ENCODE measurements at regions not wholly inside any gene's neighbourhood (a gene's known extent, or its start where the extent isn't known, plus 50 kb on each side); places are given as distances from the start of the nearest gene placed in this dataset.

DNA sequence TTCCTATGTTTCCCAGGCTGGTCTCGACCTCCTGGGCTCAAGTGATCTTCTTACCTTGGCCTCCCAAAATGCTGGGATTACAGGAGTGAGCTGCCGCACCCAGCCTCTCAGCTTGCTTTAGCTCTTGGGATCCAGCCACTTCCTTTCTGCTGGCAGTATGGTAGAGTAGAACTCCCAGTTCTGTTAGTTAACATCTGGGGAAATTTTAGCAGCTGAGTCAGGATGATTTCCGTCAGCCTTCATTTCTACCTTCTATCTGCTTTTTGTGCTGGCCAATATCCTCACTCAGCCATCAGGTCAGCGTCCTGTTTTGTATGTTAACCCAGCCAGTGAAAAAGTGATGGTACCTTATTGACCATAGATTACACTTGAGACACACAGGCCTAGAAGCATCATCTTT, 59.3 kb upstream of the GPC4 start:
- TF ChIP-seq, protein P1, sequence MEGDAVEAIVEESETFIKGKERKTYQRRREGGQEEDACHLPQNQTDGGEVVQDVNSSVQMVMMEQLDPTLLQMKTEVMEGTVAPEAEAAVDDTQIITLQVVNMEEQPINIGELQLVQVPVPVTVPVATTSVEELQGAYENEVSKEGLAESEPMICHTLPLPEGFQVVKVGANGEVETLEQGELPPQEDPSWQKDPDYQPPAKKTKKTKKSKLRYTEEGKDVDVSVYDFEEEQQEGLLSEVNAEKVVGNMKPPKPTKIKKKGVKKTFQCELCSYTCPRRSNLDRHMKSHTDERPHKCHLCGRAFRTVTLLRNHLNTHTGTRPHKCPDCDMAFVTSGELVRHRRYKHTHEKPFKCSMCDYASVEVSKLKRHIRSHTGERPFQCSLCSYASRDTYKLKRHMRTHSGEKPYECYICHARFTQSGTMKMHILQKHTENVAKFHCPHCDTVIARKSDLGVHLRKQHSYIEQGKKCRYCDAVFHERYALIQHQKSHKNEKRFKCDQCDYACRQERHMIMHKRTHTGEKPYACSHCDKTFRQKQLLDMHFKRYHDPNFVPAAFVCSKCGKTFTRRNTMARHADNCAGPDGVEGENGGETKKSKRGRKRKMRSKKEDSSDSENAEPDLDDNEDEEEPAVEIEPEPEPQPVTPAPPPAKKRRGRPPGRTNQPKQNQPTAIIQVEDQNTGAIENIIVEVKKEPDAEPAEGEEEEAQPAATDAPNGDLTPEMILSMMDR (IDR thresholded peaks at IDR 0.05): no peak
- TF ChIP-seq POLR2AphosphoS5 (IDR thresholded peaks at IDR 0.05) (no peak), POLR2A (IDR thresholded peaks at IDR 0.05) (no peak), EP300 (IDR thresholded peaks at IDR 0.05) (no peak)
